ENCODE measurements at regions not wholly inside any gene's neighbourhood (a gene's known extent, or its start where the extent isn't known, plus 50 kb on each side); places are given as distances from the start of the nearest gene placed in this dataset.
"Not testable (repeated sequence)": the region's sequence is repeated elsewhere in the genome, so short reads cannot be mapped to it uniquely, and the experiment has no call there.

- 75% methylated on average over 1 of the region's 3 CpGs for WGBS
- no peak overlapping the region for H3K4me3 ChIP-seq (ENCODE audit: insufficient read depth in 1 of 2, low read depth in 1 of 2, low read length in 2 of 2)
- no peaks in the 10 kb centered on the region for H3K79me1 ChIP-seq (replicated peaks; ENCODE audit: low read length, poor library complexity, severe bottlenecking)
- no peaks in the 10 kb centered on the region for H3K9me3 ChIP-seq (ENCODE audit: control insufficient read depth, low read length)
- no peaks in the 10 kb centered on the region for H3K4me1 ChIP-seq (ENCODE audit: control insufficient read depth, insufficient read depth, low read depth, low read length)
- H3K23ac ChIP-seq (ENCODE audit: low read length in 2 of 2): no peak overlapping the region
- no peak overlapping the region for H2AK5ac ChIP-seq (ENCODE audit: low read length, severe bottlenecking)
- no peak overlapping the region for H2AFZ ChIP-seq (ENCODE audit: low read depth, low read length)
- no peak overlapping the region for H3K18ac ChIP-seq (ENCODE audit: low read depth in 1 of 2, low read length in 2 of 2)
- no peak overlapping the region for H4K91ac ChIP-seq (ENCODE audit: low read length)
- no peak overlapping the region for H2BK12ac ChIP-seq (ENCODE audit: low read length in 2 of 2)
- H3K4ac ChIP-seq (ENCODE audit: low read depth in 1 of 2, low read length in 2 of 2): no peak overlapping the region
- no peaks in the 10 kb centered on the region for H3K36me3 ChIP-seq (ENCODE audit: control insufficient read depth in 1 of 2, insufficient read depth in 2 of 2, low read depth in 1 of 2, low read length in 2 of 2)
- no peak overlapping the region for H3K9ac ChIP-seq (ENCODE audit: low read length)
- H3K14ac ChIP-seq (ENCODE audit: low read length in 2 of 2): no peak overlapping the region
- no peak overlapping the region for H2BK120ac ChIP-seq (ENCODE audit: low read depth, low read length)
- H3K4me2 ChIP-seq (ENCODE audit: low read length, poor library complexity, severe bottlenecking): no peak overlapping the region
- DNase-seq: no peak
- H3K27me3 ChIP-seq (ENCODE audit: control insufficient read depth in 1 of 2, insufficient read depth in 1 of 2, low read length in 2 of 2): no peaks in the 10 kb centered on the region
- no peak overlapping the region for H2BK5ac ChIP-seq (ENCODE audit: low read depth, low read length, poor library complexity, severe bottlenecking)
- no peak overlapping the region for H4K8ac ChIP-seq (ENCODE audit: low read length)
- H3K27ac ChIP-seq (ENCODE audit: low read length, poor library complexity, severe bottlenecking): no peak overlapping the region
- no peak overlapping the region for H2BK15ac ChIP-seq (ENCODE audit: low read depth, poor library complexity, severe bottlenecking)
Measured at GRCh38 chr5:101531026-101531425, 627.9 kb upstream of the ST8SIA4 start.

GRCh38 chr5:101529094-101529493, 626.0 kb upstream of the ST8SIA4 start:
- not testable (repeated sequence) for H3K4me2 ChIP-seq (ENCODE audit: low read length, poor library complexity, severe bottlenecking); H2BK120ac ChIP-seq (ENCODE audit: low read depth, low read length); H3K9me3 ChIP-seq (ENCODE audit: control insufficient read depth, low read length); H3K23ac ChIP-seq (ENCODE audit: low read length in 2 of 2); H3K27ac ChIP-seq (ENCODE audit: low read length, poor library complexity, severe bottlenecking); H3K4ac ChIP-seq (ENCODE audit: low read depth in 1 of 2, low read length in 2 of 2); H2BK12ac ChIP-seq (ENCODE audit: low read length in 2 of 2); DNase-seq; H2BK15ac ChIP-seq (ENCODE audit: low read depth, poor library complexity, severe bottlenecking); H3K79me1 ChIP-seq (replicated peaks; ENCODE audit: low read length, poor library complexity, severe bottlenecking); H2BK5ac ChIP-seq (ENCODE audit: low read depth, low read length, poor library complexity, severe bottlenecking); H4K8ac ChIP-seq (ENCODE audit: low read length); H2AK5ac ChIP-seq (ENCODE audit: low read length, severe bottlenecking); H3K4me3 ChIP-seq (ENCODE audit: insufficient read depth in 1 of 2, low read depth in 1 of 2, low read length in 2 of 2); H3K27me3 ChIP-seq (ENCODE audit: control insufficient read depth in 1 of 2, insufficient read depth in 1 of 2, low read length in 2 of 2); H3K9ac ChIP-seq (ENCODE audit: low read length); H3K18ac ChIP-seq (ENCODE audit: low read depth in 1 of 2, low read length in 2 of 2); H4K91ac ChIP-seq (ENCODE audit: low read length); H3K4me1 ChIP-seq (ENCODE audit: control insufficient read depth, insufficient read depth, low read depth, low read length); H3K14ac ChIP-seq (ENCODE audit: low read length in 2 of 2); H3K36me3 ChIP-seq (ENCODE audit: control insufficient read depth in 1 of 2, insufficient read depth in 2 of 2, low read depth in 1 of 2, low read length in 2 of 2)
- WGBS: 82% methylated on average over 8 of the region's 8 CpGs
- H2AFZ ChIP-seq (ENCODE audit: low read depth, low read length): peak overlapping the region; percentile 27

- H3K27me3 ChIP-seq (ENCODE audit: control insufficient read depth in 1 of 2, insufficient read depth in 1 of 2, low read length in 2 of 2): no peaks in the 10 kb centered on the region
- no peak overlapping the region for H3K23ac ChIP-seq (ENCODE audit: low read length in 2 of 2)
Measured at GRCh38 chr5:101520417-101520816, 617.3 kb upstream of the ST8SIA4 start.

GRCh38 chr5:101517795-101518194, 614.7 kb upstream of the ST8SIA4 start:
- Histone ChIP-seq H3K27me3 (ENCODE audit: control insufficient read depth in 1 of 2, insufficient read depth in 1 of 2, low read length in 2 of 2) (no peaks in the 10 kb centered on the region), H3K4me2 (ENCODE audit: low read length, poor library complexity, severe bottlenecking) (no peak overlapping the region), H3K18ac (ENCODE audit: low read depth in 1 of 2, low read length in 2 of 2) (no peak overlapping the region), H3K23ac (ENCODE audit: low read length in 2 of 2) (no peak overlapping the region), H3K9ac (ENCODE audit: low read length) (no peak overlapping the region), H3K27ac (ENCODE audit: low read length, poor library complexity, severe bottlenecking) (no peak overlapping the region), H3K79me1 (replicated peaks; ENCODE audit: low read length, poor library complexity, severe bottlenecking) (no peaks in the 10 kb centered on the region), H3K4me1 (ENCODE audit: control insufficient read depth, insufficient read depth, low read depth, low read length) (no peaks in the 10 kb centered on the region), H2AFZ (ENCODE audit: low read depth, low read length) (no peak overlapping the region), H2BK15ac (ENCODE audit: low read depth, poor library complexity, severe bottlenecking) (no peak overlapping the region), H2AK5ac (ENCODE audit: low read length, severe bottlenecking) (no peak overlapping the region), H2BK5ac (ENCODE audit: low read depth, low read length, poor library complexity, severe bottlenecking) (no peak overlapping the region), H2BK120ac (ENCODE audit: low read depth, low read length) (no peak overlapping the region), H3K4me3 (ENCODE audit: insufficient read depth in 1 of 2, low read depth in 1 of 2, low read length in 2 of 2) (no peak overlapping the region), H3K9me3 (ENCODE audit: control insufficient read depth, low read length) (peaks cover 11% of the 10 kb centered on the region), H3K14ac (ENCODE audit: low read length in 2 of 2) (no peak overlapping the region), H3K4ac (ENCODE audit: low read depth in 1 of 2, low read length in 2 of 2) (no peak overlapping the region), H4K8ac (ENCODE audit: low read length) (no peak overlapping the region), H4K91ac (ENCODE audit: low read length) (no peak overlapping the region), H2BK12ac (ENCODE audit: low read length in 2 of 2) (no peak overlapping the region), H3K36me3 (ENCODE audit: control insufficient read depth in 1 of 2, insufficient read depth in 2 of 2, low read depth in 1 of 2, low read length in 2 of 2) (no peaks in the 10 kb centered on the region)
- DNase-seq: no peak
- 71% methylated on average over 2 of the region's 2 CpGs for WGBS

More at GRCh38 chr5:101520417-101520816, 617.3 kb upstream of the ST8SIA4 start:
- H2AK5ac ChIP-seq (ENCODE audit: low read length, severe bottlenecking): no peak overlapping the region
- H3K36me3 ChIP-seq (ENCODE audit: control insufficient read depth in 1 of 2, insufficient read depth in 2 of 2, low read depth in 1 of 2, low read length in 2 of 2): no peaks in the 10 kb centered on the region
- H2BK5ac ChIP-seq (ENCODE audit: low read depth, low read length, poor library complexity, severe bottlenecking): no peak overlapping the region
- H3K14ac ChIP-seq (ENCODE audit: low read length in 2 of 2): no peak overlapping the region
- no peak overlapping the region for H4K91ac ChIP-seq (ENCODE audit: low read length)
- no peak overlapping the region for H3K27ac ChIP-seq (ENCODE audit: low read length, poor library complexity, severe bottlenecking)
- H3K4me1 ChIP-seq (ENCODE audit: control insufficient read depth, insufficient read depth, low read depth, low read length): no peaks in the 10 kb centered on the region
- H3K18ac ChIP-seq (ENCODE audit: low read depth in 1 of 2, low read length in 2 of 2): no peak overlapping the region
- no peak overlapping the region for H2BK12ac ChIP-seq (ENCODE audit: low read length in 2 of 2)
- no peak overlapping the region for H2BK15ac ChIP-seq (ENCODE audit: low read depth, poor library complexity, severe bottlenecking)
- no peak overlapping the region for H3K4me2 ChIP-seq (ENCODE audit: low read length, poor library complexity, severe bottlenecking)
- H3K9me3 ChIP-seq (ENCODE audit: control insufficient read depth, low read length): peaks cover 11% of the 10 kb centered on the region
- no peak overlapping the region for H2BK120ac ChIP-seq (ENCODE audit: low read depth, low read length)
- no CpG with 5 or more reads among the region's 2 CpGs for WGBS
- no peaks in the 10 kb centered on the region for H3K79me1 ChIP-seq (replicated peaks; ENCODE audit: low read length, poor library complexity, severe bottlenecking)
- no peak overlapping the region for H2AFZ ChIP-seq (ENCODE audit: low read depth, low read length)
- no peak overlapping the region for H3K4ac ChIP-seq (ENCODE audit: low read depth in 1 of 2, low read length in 2 of 2)
- no peak overlapping the region for H4K8ac ChIP-seq (ENCODE audit: low read length)
- no peak overlapping the region for H3K4me3 ChIP-seq (ENCODE audit: insufficient read depth in 1 of 2, low read depth in 1 of 2, low read length in 2 of 2)
- H3K9ac ChIP-seq (ENCODE audit: low read length): no peak overlapping the region
- DNase-seq: no peak

All from mesenchymal stem cell (in vitro differentiated cells and primary cell).